ENCODE measurements at regions not wholly inside any gene's neighbourhood (a gene's known extent, or its start where the extent isn't known, plus 50 kb on each side); places are given as distances from the start of the nearest gene placed in this dataset.
"Not testable (repeated sequence)": the region's sequence is repeated elsewhere in the genome, so short reads cannot be mapped to it uniquely, and the experiment has no call there.

DNA sequence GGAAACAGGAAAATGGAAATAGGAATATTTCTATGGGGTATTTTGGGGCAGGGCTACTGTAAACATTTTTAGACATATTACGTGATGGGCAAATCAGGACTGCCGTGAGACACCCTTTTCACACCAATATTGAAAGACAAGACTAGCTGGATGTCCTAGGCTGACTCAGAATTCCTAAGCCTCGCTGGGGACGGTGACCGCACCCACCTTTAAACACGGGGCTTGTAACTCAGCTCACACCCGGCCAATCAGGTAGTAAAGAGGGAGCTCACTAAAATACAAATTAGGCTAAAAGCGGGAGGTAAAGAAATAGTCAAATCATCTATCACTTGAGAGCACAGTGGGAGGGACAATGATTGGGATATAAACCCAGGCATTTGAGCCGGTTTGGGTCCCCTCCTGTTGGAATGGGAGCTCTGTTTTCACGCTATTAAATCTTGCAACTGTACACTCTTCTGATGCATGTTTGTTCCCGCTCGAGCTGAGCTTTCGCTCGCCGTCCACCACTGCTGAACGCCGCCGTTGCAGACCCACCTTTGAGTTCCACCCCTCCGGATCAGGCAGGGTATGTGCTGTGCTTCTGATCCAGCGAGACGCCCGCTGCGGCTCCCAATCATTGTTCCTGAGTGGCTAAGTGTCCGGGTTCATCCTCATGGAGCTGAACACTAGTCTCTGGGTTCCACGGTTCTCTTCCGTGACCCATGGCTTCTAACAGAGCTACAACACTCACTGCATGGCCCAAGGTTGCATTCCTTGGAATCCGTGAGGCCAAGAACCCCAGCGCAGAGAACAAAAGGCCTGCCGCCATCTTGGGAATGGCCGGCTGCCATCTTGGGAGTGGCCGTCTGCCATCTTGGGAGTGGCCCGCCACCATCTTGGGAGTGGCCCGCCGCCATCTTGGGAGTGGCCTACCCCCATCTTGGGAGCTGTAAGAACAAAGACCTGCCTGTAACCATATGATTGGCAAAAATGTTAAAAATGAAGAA, 152.6 kb downstream of the CRLF2 start:
- no peak for DNase-seq (ENCODE audit: low read depth)

- DNase-seq (ENCODE audit: low read depth): not testable (repeated sequence)
These were observed 158.8 kb downstream of the CRLF2 start for GRCh38 chrX:1053600-1053999.

GRCh38 chrX:1053072-1053471, 159.4 kb downstream of the CRLF2 start:
- no peak for DNase-seq (ENCODE audit: low read depth)

DNA sequence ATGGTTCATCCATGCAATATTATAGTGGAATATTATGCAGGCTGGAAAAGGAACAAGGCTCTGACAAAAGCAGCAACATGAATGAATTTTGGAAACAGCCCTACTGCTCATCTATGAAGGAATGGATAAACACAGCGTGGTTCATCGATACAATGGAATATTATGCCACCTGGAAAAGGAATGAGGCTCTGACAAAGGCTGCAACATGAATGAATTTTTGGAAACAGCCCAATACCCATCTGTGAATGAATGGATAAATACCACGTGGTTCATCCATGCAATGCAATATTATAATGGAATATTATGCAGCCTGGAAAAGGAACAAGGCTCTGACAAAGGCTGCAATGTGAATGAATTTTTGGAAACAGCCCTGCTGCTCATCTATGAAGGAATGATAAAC, 160.4 kb downstream of the CRLF2 start:
- no peak for DNase-seq (ENCODE audit: low read depth)

GRCh38 chrX:1051421-1051820, 161.0 kb downstream of the CRLF2 start:
- no peak for DNase-seq (ENCODE audit: low read depth)

- DNase-seq (ENCODE audit: low read depth): no peak
These were observed 166.7 kb downstream of the CRLF2 start for GRCh38 chrX:1045680-1046314.

DNA sequence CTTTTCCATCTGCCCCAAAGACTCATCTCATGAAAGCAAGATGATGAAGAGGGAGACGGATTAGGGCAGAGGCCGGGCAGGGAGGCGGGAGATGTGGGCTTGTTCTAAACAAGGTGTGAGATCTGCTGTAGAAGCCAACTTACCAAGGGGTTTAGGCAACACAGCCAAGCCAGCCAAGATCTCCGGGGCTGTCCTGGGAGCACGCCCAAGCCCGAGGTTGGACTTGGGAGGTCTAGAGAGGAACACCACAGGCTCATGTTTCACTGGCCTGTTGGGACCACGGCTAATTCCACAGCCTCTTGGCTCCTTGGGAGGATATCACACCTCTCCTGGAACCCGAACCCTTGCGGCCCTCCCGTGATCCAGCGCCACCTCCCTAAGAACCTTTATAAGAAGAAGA, 171.4 kb downstream of the CRLF2 start:
- DNase-seq (ENCODE audit: low read depth): no peak

DNA sequence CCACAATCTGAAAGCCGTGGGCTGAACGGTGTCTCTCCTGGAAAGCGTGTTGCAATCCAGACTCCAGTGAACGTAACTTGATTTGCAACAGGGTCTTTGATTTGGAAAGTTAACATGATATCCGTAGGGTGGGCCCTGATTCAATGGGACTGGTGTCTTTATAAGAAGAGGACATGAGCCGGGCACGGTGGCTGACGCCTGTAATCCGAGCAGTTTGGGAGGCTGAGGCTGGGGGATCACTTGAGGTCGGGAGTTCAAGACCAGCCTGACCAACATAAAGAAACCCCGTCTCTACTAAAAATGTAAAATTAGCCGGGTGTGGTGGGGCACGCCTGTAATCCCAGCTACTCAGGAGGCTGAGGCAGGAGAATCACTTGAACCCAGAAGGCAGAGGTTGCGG, 176.5 kb downstream of the CRLF2 start:
- not testable (repeated sequence) for DNase-seq (ENCODE audit: low read depth)

GRCh38 chrX:1035206-1035605, 177.2 kb downstream of the CRLF2 start:
- no peak for DNase-seq (ENCODE audit: low read depth)

DNA sequence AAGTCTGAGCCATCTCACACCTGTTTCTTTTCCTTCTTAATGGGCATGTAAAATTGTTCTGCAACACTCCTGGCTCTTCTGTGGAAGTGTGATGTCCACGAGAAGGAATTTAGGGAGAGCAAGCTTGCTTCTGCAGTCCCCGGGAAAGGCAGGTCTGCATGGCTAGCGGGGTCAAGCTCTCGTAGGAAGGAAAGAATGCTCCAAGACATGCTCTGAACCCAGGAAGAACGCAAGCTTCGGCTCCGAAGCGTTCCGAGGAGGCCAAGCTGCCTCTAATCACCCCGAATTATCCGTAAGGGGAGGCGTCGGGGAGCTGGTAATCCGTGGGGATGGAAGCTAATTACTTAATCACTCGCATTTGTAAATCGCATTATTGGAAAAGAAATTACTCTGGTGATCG, 177.7 kb downstream of the CRLF2 start:
- DNase-seq (ENCODE audit: low read depth): no peak

DNA sequence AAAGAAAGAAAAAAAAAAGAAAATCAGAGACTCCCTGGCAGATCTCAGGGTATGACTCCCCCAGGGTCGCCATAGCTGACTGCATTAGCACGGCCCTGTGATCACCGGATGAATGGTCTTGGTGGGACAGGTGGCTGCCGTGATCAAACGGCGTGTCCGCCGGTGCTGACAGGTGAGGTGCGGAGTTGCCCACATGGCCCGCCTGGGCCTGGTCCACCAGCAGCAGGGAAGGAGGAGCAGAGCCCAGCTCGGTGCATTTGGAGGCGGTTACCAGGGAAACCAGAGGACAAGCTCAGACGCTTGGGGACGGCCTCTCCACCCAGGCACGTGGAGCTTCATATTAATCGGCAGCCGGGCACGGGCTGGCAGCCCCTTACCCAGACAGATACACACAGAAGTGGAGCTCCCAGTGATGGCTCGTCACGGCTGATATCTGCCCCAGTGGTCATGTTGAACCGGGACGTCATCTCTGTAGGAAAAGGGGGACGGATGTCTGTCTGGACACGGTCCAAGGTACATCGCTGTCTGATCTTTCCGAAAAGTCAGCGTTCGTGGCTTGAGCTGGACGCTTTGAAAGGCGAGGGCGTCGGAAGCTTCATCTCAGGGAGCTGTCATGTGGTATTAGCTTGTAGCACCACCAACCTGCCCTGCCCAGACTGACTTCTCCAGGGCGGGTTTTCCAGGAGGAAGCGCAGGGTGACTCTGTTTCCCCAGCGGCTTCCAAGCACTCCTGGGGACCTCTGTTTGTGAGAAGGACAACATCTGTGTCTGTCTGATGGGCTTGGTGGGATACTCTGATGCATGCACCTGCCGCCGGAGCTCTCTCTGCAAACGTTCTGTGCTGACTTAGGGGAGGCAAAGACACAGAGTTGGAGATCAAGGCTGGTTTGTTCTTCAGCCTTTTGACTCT, 180.7 kb downstream of the CRLF2 start:
- DNase-seq (ENCODE audit: low read depth): no peak

DNA sequence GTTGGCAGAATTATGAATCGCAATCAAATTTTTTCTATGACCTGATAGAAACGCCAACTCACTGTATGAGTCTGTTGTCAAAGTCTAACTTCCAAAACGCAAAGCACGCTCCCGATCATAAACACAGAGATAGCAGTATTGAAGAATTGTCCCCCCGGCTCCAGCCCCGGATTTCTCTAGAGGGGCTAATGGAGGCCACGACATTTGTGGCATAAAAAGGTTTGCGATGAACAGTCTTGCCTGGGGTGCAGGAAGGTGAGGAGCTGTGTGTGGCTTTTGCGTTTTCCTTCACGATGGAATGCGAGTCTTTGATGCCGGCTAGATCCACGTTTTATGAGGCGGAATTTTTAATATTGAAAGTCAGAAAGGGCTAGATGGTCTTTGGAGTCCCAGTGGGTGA, 183.0 kb downstream of the CRLF2 start:
- DNase-seq (ENCODE audit: low read depth): no peak

DNA sequence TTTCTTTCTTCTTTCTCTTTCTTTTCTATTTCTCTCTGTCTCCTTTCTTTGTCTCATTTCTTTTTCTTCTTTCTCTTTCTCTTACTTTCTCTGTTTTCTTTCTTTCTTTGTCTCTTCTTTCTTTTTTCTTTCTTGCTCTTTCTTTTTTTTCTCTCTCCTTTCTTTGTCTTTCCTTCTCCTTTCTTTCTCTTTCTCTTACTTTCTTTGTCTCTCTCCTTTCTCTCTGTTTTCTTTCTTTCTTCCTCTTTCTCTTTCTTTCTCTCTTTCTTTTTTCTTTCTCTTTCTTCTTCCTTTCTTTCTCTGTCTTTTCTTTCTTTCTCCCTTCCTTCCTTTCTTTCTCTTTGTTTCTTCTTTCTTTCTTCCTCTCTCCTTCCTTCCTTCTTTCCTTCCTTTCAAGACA, 184.8 kb downstream of the CRLF2 start:
- DNase-seq (ENCODE audit: low read depth): no peak

DNA sequence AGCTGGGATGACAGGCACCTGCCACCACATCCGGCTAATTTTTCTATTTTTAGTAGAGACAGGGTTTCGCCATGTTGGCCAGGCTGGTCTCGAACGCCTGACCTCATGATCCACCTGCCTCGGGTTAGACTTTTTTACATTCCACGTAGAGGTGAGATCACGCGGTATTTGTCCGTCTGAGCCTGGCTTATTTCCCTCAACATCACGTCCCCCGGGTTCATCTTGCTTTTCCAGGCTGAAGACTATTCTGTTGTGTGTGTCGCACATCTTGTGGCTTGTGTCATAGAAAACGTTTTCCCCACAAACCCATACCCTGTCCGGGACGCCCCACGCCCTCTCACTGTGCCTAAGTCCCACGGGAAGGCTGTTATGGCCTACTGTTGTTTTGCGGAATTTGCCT, 185.3 kb downstream of the CRLF2 start:
- no peak for DNase-seq (ENCODE audit: low read depth)

DNA sequence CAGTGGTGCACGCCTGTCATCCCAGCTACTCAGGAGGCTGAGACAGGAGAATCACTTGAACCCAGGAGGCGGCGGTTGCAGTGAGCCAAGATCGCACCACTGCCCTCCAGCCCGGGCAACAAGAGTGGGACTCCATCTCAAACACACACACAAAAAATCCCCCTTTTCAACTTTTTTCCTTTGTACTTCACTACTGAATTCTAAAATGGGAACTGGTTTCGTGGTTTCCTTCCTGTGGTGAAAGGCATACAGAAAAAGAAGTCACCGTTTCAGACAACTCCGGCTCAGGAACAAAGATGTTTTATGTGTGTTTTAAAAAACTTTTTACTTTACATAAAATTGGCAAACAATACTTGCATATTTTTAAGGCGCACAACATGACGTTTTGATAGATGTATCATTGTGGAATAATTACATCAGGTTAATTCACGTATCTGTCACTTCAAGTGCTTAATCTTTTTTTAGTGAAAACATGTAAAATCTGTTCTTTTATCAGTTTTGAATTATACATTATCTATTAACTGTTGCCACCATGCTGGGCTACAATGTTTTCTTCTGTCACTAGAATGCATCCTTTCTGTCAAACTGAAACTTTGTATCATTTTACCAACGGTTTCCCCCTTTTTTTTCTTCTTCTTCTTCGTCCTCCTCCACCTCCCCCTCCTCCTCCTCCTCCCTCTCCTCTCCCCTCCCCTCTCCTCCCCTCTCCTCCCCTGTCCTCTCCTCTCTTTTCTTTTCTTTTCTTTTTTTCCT, 186.0 kb downstream of the CRLF2 start:
- no peak for DNase-seq (ENCODE audit: low read depth)

DNA sequence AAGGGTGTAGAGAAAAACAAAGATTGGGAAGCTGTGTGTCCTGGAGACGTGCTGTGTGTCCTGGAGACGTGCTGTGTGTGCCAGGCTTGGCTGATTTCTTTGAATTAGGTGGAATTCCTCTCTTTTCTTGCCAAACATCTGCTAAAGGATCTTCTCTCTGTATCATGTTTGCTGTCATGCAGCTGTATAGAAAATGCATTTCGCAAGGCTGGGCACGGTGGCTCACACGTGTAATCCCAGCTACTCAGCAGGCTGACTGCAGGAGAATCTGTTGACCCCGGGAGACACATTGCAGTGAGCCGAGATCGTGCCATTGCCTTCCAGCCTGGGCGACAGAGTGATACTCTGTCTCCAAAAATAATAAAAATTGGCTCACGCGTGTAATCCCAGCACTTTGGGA, 187.0 kb downstream of the CRLF2 start:
- DNase-seq (ENCODE audit: low read depth): no peak

DNA sequence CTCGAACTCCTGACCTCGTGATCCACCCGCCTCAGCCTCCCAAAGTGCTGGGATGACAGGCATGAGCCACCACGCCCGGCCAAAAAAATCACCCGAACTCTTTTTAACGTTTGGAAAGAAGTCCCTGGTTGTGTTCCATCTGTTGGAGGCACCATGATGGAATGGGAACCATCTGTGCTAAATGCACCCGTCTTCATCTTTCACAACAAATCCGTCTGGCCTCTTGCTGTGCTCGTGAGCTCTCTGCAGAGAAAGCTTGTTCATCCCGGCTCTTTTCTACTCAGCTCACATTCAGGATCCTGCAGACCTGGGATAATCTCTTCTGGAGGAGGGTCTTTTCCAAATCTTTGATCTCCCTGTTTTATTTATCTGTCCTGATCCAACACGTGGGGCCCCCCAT, 188.8 kb downstream of the CRLF2 start:
- no peak for DNase-seq (ENCODE audit: low read depth)

- DNase-seq (ENCODE audit: low read depth): not testable (repeated sequence)
These were observed 191.0 kb downstream of the CRLF2 start for GRCh38 chrX:1021314-1021993.

DNA sequence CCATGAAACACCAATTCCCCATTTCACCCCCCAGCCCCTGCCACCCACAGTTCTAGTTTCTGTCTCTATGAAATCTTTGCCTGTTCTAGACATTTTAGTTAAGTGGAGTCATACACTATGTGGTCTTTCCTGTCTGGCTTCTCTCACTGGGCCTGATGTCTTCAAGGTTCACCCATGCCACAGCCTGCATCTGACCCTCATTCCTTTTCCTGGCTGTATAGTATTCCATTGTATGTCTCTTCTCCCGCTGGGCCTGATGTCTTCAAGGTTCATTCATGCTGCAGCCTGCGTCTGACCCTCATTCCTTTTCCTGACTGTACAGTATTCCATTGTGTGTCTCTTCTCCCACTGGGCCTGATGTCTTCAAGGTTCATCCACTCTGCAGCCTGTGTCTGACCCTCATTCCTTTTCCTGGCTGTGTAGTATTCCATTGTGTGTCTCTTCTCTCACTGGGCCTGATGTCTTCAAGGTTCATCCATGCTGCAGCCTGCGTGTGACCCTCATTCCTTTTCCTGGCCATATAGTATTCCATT, 191.7 kb downstream of the CRLF2 start:
- no peak for DNase-seq (ENCODE audit: low read depth)

DNA sequence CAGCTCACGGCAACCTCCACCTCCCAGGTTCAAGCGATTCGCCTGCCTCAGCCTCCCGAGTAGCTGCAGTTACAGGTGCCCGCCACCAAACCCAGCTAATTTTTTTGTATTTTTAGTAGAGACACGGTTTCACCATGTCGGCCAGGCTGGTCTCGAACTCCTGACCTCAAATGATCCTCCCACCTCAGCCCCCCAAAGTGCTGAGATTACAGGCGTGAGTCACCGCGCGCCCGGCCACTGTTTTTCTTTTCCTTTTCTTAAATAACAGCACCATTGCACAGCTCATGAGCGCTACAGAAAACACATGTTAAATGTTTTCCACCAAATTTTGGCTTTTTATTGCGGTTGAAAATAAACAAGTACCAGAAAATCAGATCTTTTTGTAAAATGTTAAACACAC, 195.5 kb downstream of the CRLF2 start:
- DNase-seq (ENCODE audit: low read depth): not testable (repeated sequence)
